Transverse colon (tissue), 4 donors: ENCODE measurements at regions not wholly inside any gene's neighbourhood (a gene's known extent, or its start where the extent isn't known, plus 50 kb on each side); places are given as distances from the start of the nearest gene placed in this dataset.

Experiments
- DNase-seq: peaks from one replicate; pipeline ENCODE4 v3.0.0-alpha.2; 2019
- H3K27ac ChIP-seq, 4 donors: fragments of 200-600 bp; sonication (generic); 2 replicates each; pipeline ENCODE4 v1.5.1; 2016 to 2018; ENCODE audit warnings: inconsistent platforms in 4 of 4
- H3K27me3 ChIP-seq: fragments of 200-600 bp; sonication (generic); 2 replicates; pipeline ENCODE4 v1.5.1; 2017; ENCODE audit warnings: inconsistent platforms
- H3K36me3 ChIP-seq, 4 donors: fragments of 200-600 bp; sonication (generic); 2 replicates each; pipeline ENCODE4 v1.5.1; 2017 to 2019; ENCODE audit warnings: inconsistent platforms in 4 of 4
- H3K4me1 ChIP-seq, 4 donors: fragments of 200-600 bp; sonication (generic); 2 replicates each; pipeline ENCODE4 v1.5.1; 2017 to 2020; ENCODE audit warnings: inconsistent platforms in 4 of 4
- H3K4me3 ChIP-seq, 4 donors: fragments of 200-600 bp; sonication (generic); 1 replicate in 1 of 4; 2 replicates in 3 of 4; pipeline versions ENCODE4 v1.5.1 to v1.6.1; 2017 to 2019; ENCODE audit warnings: inconsistent platforms in 4 of 4
- H3K9me3 ChIP-seq, 2 donors: fragments of 200-600 bp; sonication (generic); 2 replicates each; pipeline ENCODE4 v1.5.1; 2017 to 2019; ENCODE audit warnings: inconsistent platforms in 2 of 2
- CTCF ChIP-seq, 5 experiments: fragments of 200-600 bp in 3 of 5; fragments of 450-650 bp in 2 of 5; sonication (generic) in 3 of 5; IDR thresholded peaks; 1 replicate in 2 of 5; 2 replicates in 3 of 5; pipeline ENCODE4 v1.5.1; 2016 to 2017; ENCODE audit warnings: antibody characterized with exemption in 5 of 5, inconsistent platforms in 3 of 5, mild to moderate bottlenecking in 2 of 5, moderate library complexity in 1 of 5
- EP300 ChIP-seq: sonication (generic); formaldehyde crosslinking; IDR thresholded peaks from one replicate; pipeline ENCODE4 v1.6.1; 2017; ENCODE audit warnings: antibody characterized with exemption, low read depth
- POLR2A ChIP-seq: fragments of 450-650 bp; IDR thresholded peaks from one replicate; pipeline ENCODE4 v1.6.1; 2016; ENCODE audit warnings: antibody characterized with exemption, mild to moderate bottlenecking, moderate library complexity
- POLR2AphosphoS5 ChIP-seq, 3 donors: sonication (generic); formaldehyde crosslinking; IDR thresholded peaks; one replicate each; pipeline ENCODE4 v1.6.1; 2016; ENCODE audit warnings: antibody characterized with exemption in 3 of 3
- WGBS, 2 donors: methylation state at CpG; one replicate each; pipeline ENCODE4 v1.1.5; 2018; ENCODE audit warnings: low coverage in 1 of 2; 5-methylcytosine and 5-hydroxymethylcytosine counted together
- in situ Hi-C, 4 donors: fragments of 200-750 bp; cut with MboI; loops; one replicate each; pipeline versions ENCODE4 v1.15.0 to v1.15.1; 2017; ENCODE audit warnings: low sequenced_read_pairs in 3 of 4, low pct_ligation_motif_present in 1 of 4, low pct_unique_long_range_greater_than_20kb in 1 of 4
- intact Hi-C: fragments of 100-400 bp; cut with DNase I; formaldehyde crosslinking; loops from one replicate; pipeline ENCODE4 v1.15.1; 2023; ENCODE audit warnings: low total_unique reads

GRCh38 chr4:181541396-181541795, 701.8 kb upstream of the TENM3 start:
- Histone ChIP-seq H3K9me3 (no peaks in the 10 kb centered on the region), H3K4me1 (peaks cover 0 to 25% (median 11%) of the 10 kb centered on the region in 4 donors), H3K27ac (no peak overlapping the region), H3K4me3 (no peak overlapping the region), H3K36me3 (no peaks in the 10 kb centered on the region), H3K27me3 (no peaks in the 10 kb centered on the region)
- no peak for TF ChIP-seq EP300
- no peak for TF ChIP-seq CTCF (IDR thresholded peaks at IDR 0.05)
- TF ChIP-seq POLR2AphosphoS5 (IDR thresholded peaks at IDR 0.05) = no peak
- TF ChIP-seq POLR2A = no peak
- in situ Hi-C loops = loop anchor here in 1 of 4 donors (25.0 kb wide), 1 partner anchor 404 kb away; no protein-coding TSS in a partner anchor
- intact Hi-C loops = no loop called here
- WGBS, 2 donors = 54 to 69% methylated on average over 2 of the region's 2 CpGs
- no peak for DNase-seq

GRCh38 chr4:181548873-181549575, 694.2 kb upstream of the TENM3 start:
- 76% methylated on average over 9 of the region's 9 CpGs; no CpG with 5 or more reads in 1 of the 2 donors for WGBS, 2 donors
- Histone ChIP-seq H3K36me3 (no peaks in the 10 kb centered on the region), H3K27me3 (no peaks in the 10 kb centered on the region), H3K4me3 (no peak overlapping the region), H3K9me3 (no peaks in the 10 kb centered on the region), H3K27ac (no peak overlapping the region), H3K4me1 (no peaks in the 10 kb centered on the region)
- DNase-seq = no peak
- TF ChIP-seq POLR2A (no peak), EP300 (no peak), POLR2AphosphoS5 (IDR thresholded peaks at IDR 0.05) (no peak), CTCF (IDR thresholded peaks at IDR 0.05) (no peak)
- intact Hi-C loops = no loop called here
- in situ Hi-C loops = loop anchor here in 1 of 4 donors (25.0 kb wide), 1 partner anchor 412 kb away; no protein-coding TSS in a partner anchor

GRCh38 chr4:181549576-181550188, 693.5 kb upstream of the TENM3 start:
- 66 to 75% methylated on average over 3 of the region's 3 CpGs for WGBS, 2 donors
- Histone ChIP-seq H3K4me1 (no peaks in the 10 kb centered on the region), H3K27me3 (no peaks in the 10 kb centered on the region), H3K4me3 (no peak overlapping the region), H3K36me3 (no peaks in the 10 kb centered on the region), H3K9me3 (no peaks in the 10 kb centered on the region), H3K27ac (no peak overlapping the region)
- no peak for TF ChIP-seq CTCF (IDR thresholded peaks at IDR 0.05)
- TF ChIP-seq POLR2A = no peak
- no peak for TF ChIP-seq POLR2AphosphoS5 (IDR thresholded peaks at IDR 0.05)
- TF ChIP-seq EP300 = no peak
- intact Hi-C loops (no loop called here), in situ Hi-C loops (loop anchor here in 1 of 4 donors (25.0 kb wide), 1 partner anchor 412 kb away; no protein-coding TSS in a partner anchor)
- DNase-seq = no peak

- in situ Hi-C loops = no loop called here
- no peak for DNase-seq
- intact Hi-C loops = no loop called here
- WGBS, 2 donors = 82 to 100% methylated on average over 1 of the region's 1 CpG
- no peak for TF ChIP-seq CTCF (IDR thresholded peaks at IDR 0.05)
- no peak for TF ChIP-seq POLR2A
- TF ChIP-seq POLR2AphosphoS5 (IDR thresholded peaks at IDR 0.05) = no peak
- Histone ChIP-seq H3K27ac (no peak overlapping the region), H3K27me3 (no peaks in the 10 kb centered on the region), H3K36me3 (no peaks in the 10 kb centered on the region), H3K4me3 (no peak overlapping the region), H3K4me1 (no peaks in the 10 kb centered on the region), H3K9me3 (no peaks in the 10 kb centered on the region)
Measured at GRCh38 chr4:181550381-181550780, 692.8 kb upstream of the TENM3 start.
